SK-N-SH (cell line): ENCODE measurements at regions not wholly inside any gene's neighbourhood (a gene's known extent, or its start where the extent isn't known, plus 50 kb on each side); places are given as distances from the start of the nearest gene placed in this dataset.

Experiments used
- CTCF ChIA-PET: fragments of 300-600, 350-600 bp; formaldehyde crosslinking; extraction: SDS; loops from one replicate; lab custom pipeline; 2021; lab: Yijun Ruan, JAX
- POLR2A ChIA-PET: fragments of 350-600 bp; sonication (Branson Sonifier 250); formaldehyde crosslinking; extraction: SDS; loops from one replicate; lab custom pipeline; 2020; ENCODE audit warnings: antibody characterized with exemption, inconsistent platforms; lab: Yijun Ruan, JAX
- DNase-seq: peaks from one replicate; pipeline ENCODE4 v3.0.0; 2012
- H2AFZ ChIP-seq: fragments of 200-600 bp; sonication (generic); 2 replicates; pipeline ENCODE4 v1.8.1; 2016; ENCODE audit warnings: antibody characterized with exemption, mild to moderate bottlenecking, low read depth
- H3F3A ChIP-seq: fragments of 200-600 bp; sonication (generic); replicated peaks from 2 replicates; pipeline ENCODE3; 2016; ENCODE audit warnings: antibody characterized with exemption, mild to moderate bottlenecking; ENCODE audit not compliant: insufficient read depth
- H3K27ac ChIP-seq, 2 experiments: fragments of 200-500 bp in 1 of 2; fragments of 200-600 bp in 1 of 2; sonication (Bioruptor generic) in 1 of 2; sonication (generic), shearing (Covaris generic) in 1 of 2; 2 replicates each; pipeline versions ENCODE4 v1.5.1 to v1.6.1; 2014 to 2016; ENCODE audit warnings: low read depth in 2 of 2, inconsistent platforms in 1 of 2, low read length in 1 of 2, mild to moderate bottlenecking in 1 of 2, mixed read lengths in 1 of 2
- H3K27me3 ChIP-seq: fragments of 200-600 bp; sonication (generic), shearing (Covaris generic); 2 replicates; pipeline ENCODE4 v1.6.1; 2016; ENCODE audit warnings: mixed run types; ENCODE audit not compliant: insufficient read depth
- H3K36me3 ChIP-seq, 2 experiments: fragments of 200-500 bp in 1 of 2; fragments of 200-600 bp in 1 of 2; sonication (Bioruptor generic) in 1 of 2; sonication (generic) in 1 of 2; replicated peaks in 1 of 2; 2 replicates each; pipeline versions ENCODE3 to v1.5.1; 2014 to 2016; ENCODE audit warnings: low read length in 1 of 2, mild to moderate bottlenecking in 1 of 2; ENCODE audit not compliant: insufficient read depth in 2 of 2, control insufficient read depth in 1 of 2
- H3K4me1 ChIP-seq, 2 experiments: fragments of 200-500 bp in 1 of 2; fragments of 200-600 bp in 1 of 2; sonication (Bioruptor generic) in 1 of 2; sonication (generic), shearing (Covaris generic) in 1 of 2; 2 replicates each; pipeline versions ENCODE4 v1.5.1 to v1.6.1; 2014 to 2016; ENCODE audit warnings: low read depth in 1 of 2, low read length in 1 of 2, mixed run types in 1 of 2; ENCODE audit not compliant: insufficient read depth in 2 of 2, control insufficient read depth in 1 of 2
- H3K4me2 ChIP-seq: fragments of 200-600 bp; sonication (generic), shearing (Covaris generic); 2 replicates; pipeline ENCODE4 v1.6.1; 2017; ENCODE audit warnings: mixed run types
- H3K4me3 ChIP-seq, 2 experiments: fragments of 200-500 bp in 1 of 2; fragments of 200-600 bp in 1 of 2; sonication (Bioruptor generic) in 1 of 2; sonication (generic), shearing (Covaris generic) in 1 of 2; 2 replicates each; pipeline versions ENCODE4 v1.5.1 to v1.8.1; 2014 to 2016; ENCODE audit warnings: low read depth in 2 of 2, inconsistent platforms in 1 of 2, low read length in 1 of 2, mild to moderate bottlenecking in 1 of 2, mixed read lengths in 1 of 2, moderate library complexity in 1 of 2
- H3K79me2 ChIP-seq: fragments of 200-600 bp; sonication (generic); 2 replicates; pipeline ENCODE4 v1.8.1; 2017; ENCODE audit warnings: mild to moderate bottlenecking; ENCODE audit not compliant: insufficient read depth
- H3K9ac ChIP-seq: fragments of 200-600 bp; sonication (generic); 2 replicates; pipeline ENCODE4 v1.6.1; 2017; ENCODE audit warnings: mixed run types
- H3K9me2 ChIP-seq: fragments of 200-600 bp; sonication (generic); 2 replicates; pipeline ENCODE4 v1.6.1; 2017; ENCODE audit warnings: mixed run types
- H3K9me3 ChIP-seq: fragments of 200-600 bp; sonication (generic); 2 replicates; pipeline ENCODE4 v1.6.1; 2017; ENCODE audit warnings: mixed run types, mild to moderate bottlenecking, moderate library complexity
- H4K20me1 ChIP-seq: fragments of 200-600 bp; sonication (generic); 2 replicates; pipeline ENCODE4 v1.6.1; 2017; ENCODE audit warnings: mild to moderate bottlenecking, mixed run types; ENCODE audit not compliant: insufficient read depth
- EP300 ChIP-seq, 2 experiments: IDR thresholded peaks; 2 replicates each; pipeline versions ENCODE4 v1.4.0 to v1.6.1; 2012; ENCODE audit warnings: borderline replicate concordance in 1 of 2, low read depth in 1 of 2, low read length in 1 of 2
- EZH2phosphoT487 ChIP-seq: fragments of 200-600 bp; sonication (generic); IDR thresholded peaks from 2 replicates; pipeline ENCODE4 v1.6.1; 2017; ENCODE audit warnings: low read depth, mixed run types, mild to moderate bottlenecking, antibody characterized with exemption, moderate library complexity, borderline replicate concordance
- FOSL2 ChIP-seq: IDR thresholded peaks from 2 replicates; pipeline ENCODE4 v1.4.0; 2012; ENCODE audit warnings: low read depth, mild to moderate bottlenecking, moderate library complexity, borderline replicate concordance
- FOXJ3 ChIP-seq: sonication (generic); formaldehyde crosslinking; IDR thresholded peaks from 2 replicates; pipeline ENCODE4 v1.5.1; 2020; ENCODE audit warnings: mild to moderate bottlenecking, missing genetic modification reagents
- FOXM1 ChIP-seq: IDR thresholded peaks from 2 replicates; pipeline ENCODE4 v1.4.0; 2012; ENCODE audit warnings: low read depth, mild to moderate bottlenecking
- GATA2 ChIP-seq: sonication (generic); formaldehyde crosslinking; IDR thresholded peaks from 2 replicates; pipeline ENCODE4 v1.5.0; 2020; ENCODE audit warnings: mild to moderate bottlenecking, missing genetic modification reagents
- RCOR1 ChIP-seq: fragments of 150-350 bp; IDR thresholded peaks from 2 replicates; pipeline ENCODE4 v1.6.1; 2017; ENCODE audit warnings: antibody characterized with exemption, low read length
- SIN3A ChIP-seq: IDR thresholded peaks from 2 replicates; pipeline ENCODE4 v1.6.1; 2012; ENCODE audit warnings: low read depth, mild to moderate bottlenecking, low read length, moderate library complexity, borderline replicate concordance
- TAF1 ChIP-seq: IDR thresholded peaks from 2 replicates; pipeline ENCODE4 v1.6.1; 2012; ENCODE audit warnings: low read depth, mild to moderate bottlenecking, low read length, moderate library complexity, borderline replicate concordance
- TCF12 ChIP-seq: IDR thresholded peaks from 2 replicates; pipeline ENCODE4 v1.4.0; 2012
- USF1 ChIP-seq: IDR thresholded peaks from 2 replicates; pipeline ENCODE4 v1.4.0; 2012; ENCODE audit warnings: low read depth, borderline replicate concordance
- WGBS: methylation state at CpG from one replicate; pipeline ENCODE4 v1.1.6; 2017; ENCODE audit warnings: low lambda C conversion rate; 5-methylcytosine and 5-hydroxymethylcytosine counted together
- TF ChIP-seq, protein P1 (sequence below): fragments of 150-350 bp; IDR thresholded peaks from 2 replicates; pipeline ENCODE4 v1.6.1; 2017; ENCODE audit warnings: antibody characterized with exemption, low read length, low read depth, borderline replicate concordance

GRCh38 chr18:78630981-78631510, 348.6 kb upstream of the SALL3 start:
- POLR2A ChIA-PET: no interaction called here
- no peak for DNase-seq
- Histone ChIP-seq H3K9me2 (no peaks in the 10 kb centered on the region), H3K4me1 (no peaks in the 10 kb centered on the region), H4K20me1 (no peaks in the 10 kb centered on the region), H3K27me3 (peaks cover 9% of the 10 kb centered on the region; the same call in 1 of the 2 replicates), H3K36me3 (no peaks in the 10 kb centered on the region), H3K9ac (no peak overlapping the region)
- TF ChIP-seq TAF1: no peak
- no peak for TF ChIP-seq FOXM1
- no peak for TF ChIP-seq FOXJ3
- no peak for TF ChIP-seq EZH2phosphoT487
- TF ChIP-seq GATA2: no peak
- TF ChIP-seq TCF12: no peak
- no peak for TF ChIP-seq FOSL2
- no peak for TF ChIP-seq EP300 (IDR thresholded peaks at IDR 0.05; ENCODE audit: borderline replicate concordance in 1 of 2, low read depth in 1 of 2, low read length in 1 of 2)
- TF ChIP-seq USF1: no peak
- no peak for TF ChIP-seq RCOR1
- no peak for TF ChIP-seq SIN3A
- TF ChIP-seq, all 33 proteins: peak for 0
- Histone ChIP-seq H3K9me3 (no peaks in the 10 kb centered on the region), H3K4me2 (no peak overlapping the region), H3K79me2 (no peaks in the 10 kb centered on the region), H3K4me3 (no peak overlapping the region), H3F3A (no peaks in the 10 kb centered on the region), H3K27ac (no peak overlapping the region), H2AFZ (no peak overlapping the region)
- CTCF ChIA-PET: no interaction called here
- 4% methylated on average over 9 of the region's 14 CpGs for WGBS

DNA sequence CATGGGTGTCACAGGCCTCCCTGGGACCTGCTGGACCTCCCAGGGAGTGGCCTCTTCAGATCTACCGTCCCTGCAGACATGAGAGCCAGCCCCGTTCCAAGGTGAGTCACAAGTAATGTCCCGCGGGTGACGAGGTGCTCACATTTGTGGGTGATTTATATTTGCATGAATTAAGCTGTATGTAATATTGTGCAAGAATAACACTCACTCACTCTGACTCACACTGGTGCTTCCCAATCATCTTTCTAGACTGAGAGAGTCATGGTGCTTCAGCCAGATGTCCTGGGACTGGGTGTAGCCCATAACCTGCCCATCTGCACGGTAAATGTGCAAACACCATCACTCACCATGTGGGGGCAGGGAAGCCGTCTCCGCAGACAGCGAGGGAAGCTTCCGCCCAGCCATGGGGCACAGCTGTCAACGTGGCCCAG, 347.5 kb upstream of the SALL3 start:
- WGBS: 3% methylated on average over 11 of the region's 11 CpGs

More for the DNA sequence above, 347.5 kb upstream of the SALL3 start:
- no peak overlapping the region for H3K27ac ChIP-seq
- POLR2A ChIA-PET: no interaction called here
- no peaks in the 10 kb centered on the region for H3K4me1 ChIP-seq
- no peaks in the 10 kb centered on the region for H3K79me2 ChIP-seq
- H3K9ac ChIP-seq: no peak overlapping the region
- peaks cover 9% of the 10 kb centered on the region; the same call in 1 of the 2 replicates for H3K27me3 ChIP-seq
- no peak overlapping the region for H3K4me3 ChIP-seq
- no peak for TF ChIP-seq FOXJ3
- TF ChIP-seq, protein P1, sequence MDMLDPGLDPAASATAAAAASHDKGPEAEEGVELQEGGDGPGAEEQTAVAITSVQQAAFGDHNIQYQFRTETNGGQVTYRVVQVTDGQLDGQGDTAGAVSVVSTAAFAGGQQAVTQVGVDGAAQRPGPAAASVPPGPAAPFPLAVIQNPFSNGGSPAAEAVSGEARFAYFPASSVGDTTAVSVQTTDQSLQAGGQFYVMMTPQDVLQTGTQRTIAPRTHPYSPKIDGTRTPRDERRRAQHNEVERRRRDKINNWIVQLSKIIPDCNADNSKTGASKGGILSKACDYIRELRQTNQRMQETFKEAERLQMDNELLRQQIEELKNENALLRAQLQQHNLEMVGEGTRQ: no peak
- H3K4me2 ChIP-seq: no peak overlapping the region
- H4K20me1 ChIP-seq: no peaks in the 10 kb centered on the region
- no peaks in the 10 kb centered on the region for H3K36me3 ChIP-seq
- DNase-seq: no peak
- H3K9me2 ChIP-seq: no peaks in the 10 kb centered on the region
- CTCF ChIA-PET: interaction anchor here (0.6 kb wide), 1 partner anchor 379 kb away, joined by 3 read pairs; no protein-coding TSS in a partner anchor
- H3F3A ChIP-seq: no peaks in the 10 kb centered on the region
- no peaks in the 10 kb centered on the region for H3K9me3 ChIP-seq
- no peak overlapping the region for H2AFZ ChIP-seq
